ENCODE measurements at regions not wholly inside any gene's neighbourhood (a gene's known extent, or its start where the extent isn't known, plus 50 kb on each side); places are given as distances from the start of the nearest gene placed in this dataset.

DNA sequence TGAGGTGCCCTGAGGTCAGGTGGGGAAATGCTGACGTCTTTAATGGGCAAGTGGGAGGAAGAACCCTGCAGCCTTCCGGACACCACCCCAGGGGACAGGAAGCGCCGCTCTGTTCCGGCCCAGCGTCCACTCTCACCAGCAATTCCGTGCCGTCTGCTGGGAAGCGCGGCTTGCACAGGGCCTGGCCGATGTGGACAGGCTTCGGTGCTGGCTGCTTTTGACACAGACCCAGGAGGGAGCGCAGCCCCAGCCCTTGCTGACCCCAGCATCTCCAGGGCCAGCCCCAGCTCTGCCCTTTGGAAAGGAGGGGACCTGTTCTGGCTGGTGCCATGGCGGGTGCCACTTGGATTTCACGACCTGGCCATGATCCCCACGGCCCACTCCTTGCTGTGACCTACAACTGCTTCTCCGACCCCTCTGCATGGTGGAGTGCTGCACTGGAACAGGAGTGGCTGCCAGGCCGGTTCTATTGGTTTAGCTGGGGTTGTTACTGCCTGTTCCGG is 123.2 kb downstream of the DLL1 start:
- ATAC-seq, result no peak
- intact Hi-C loops (cut with DNase I, micrococcal nuclease), result no loop called here
- DNase-seq, result no peak

DNA sequence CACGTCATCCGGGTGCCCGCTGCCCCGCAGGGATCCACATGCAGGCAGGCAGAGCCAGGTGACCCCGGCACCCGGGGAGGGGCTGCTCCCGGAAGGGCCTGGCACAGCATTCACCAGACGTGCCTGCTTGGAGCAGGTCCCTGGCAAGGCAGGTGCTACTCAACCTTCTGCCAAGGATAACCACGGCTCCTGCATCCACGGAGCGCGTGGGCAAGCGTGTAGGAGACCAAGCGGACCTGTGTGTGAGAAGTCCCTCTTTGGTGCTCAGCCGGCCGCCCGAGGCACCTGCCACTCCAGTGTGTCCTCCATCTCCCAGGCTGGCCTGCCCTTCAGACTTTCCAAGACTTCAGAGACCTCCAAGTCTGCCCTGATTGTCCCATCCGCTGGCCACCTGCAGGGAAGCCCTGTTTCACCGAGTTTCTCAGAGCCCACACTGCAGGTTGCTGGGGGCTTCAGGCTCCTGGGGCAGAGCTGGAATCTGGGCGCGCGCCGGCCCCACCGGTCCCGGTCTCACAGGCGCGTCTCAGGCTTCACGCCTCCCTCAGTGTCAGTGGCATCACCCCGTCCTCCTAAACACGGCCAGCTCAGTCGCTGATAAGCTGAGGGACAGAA is 124.3 kb downstream of the DLL1 start:
- intact Hi-C loops (cut with DNase I, micrococcal nuclease), result no loop called here
- ATAC-seq (no peak), DNase-seq (no peak)

DNA sequence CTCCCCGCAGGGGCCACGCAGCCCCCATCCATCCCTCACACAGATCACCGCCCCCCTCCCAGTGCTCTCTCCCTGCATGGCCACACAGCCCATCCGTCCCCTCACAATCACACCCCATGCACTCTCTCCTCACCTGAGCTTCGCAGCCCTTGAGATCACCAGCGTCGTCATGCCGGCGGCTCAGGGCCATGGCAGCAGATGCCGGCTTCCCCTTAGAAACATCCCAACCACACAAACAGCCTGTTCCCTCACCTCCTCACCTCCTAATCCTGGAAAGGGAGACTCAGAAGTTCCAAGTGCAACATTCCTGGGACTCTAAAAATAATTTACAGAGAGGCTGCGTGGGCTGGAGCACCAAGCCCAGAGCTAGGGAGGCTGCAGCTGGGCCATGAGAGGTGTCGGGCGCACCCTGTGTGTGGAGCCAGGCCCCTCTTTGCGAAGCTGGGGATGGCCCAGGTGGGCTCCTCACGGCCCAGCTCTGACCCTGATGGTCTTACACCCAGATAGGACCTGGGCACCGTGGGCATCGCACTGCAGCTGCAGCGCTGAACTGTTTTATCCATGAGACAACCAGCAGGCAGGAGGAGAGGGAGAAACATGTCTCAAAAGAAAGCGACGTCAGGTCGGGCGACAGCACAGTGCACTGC is 125.3 kb downstream of the DLL1 start:
- DNase-seq, result no peak
- intact Hi-C loops (cut with DNase I, micrococcal nuclease), result no loop called here
- ATAC-seq, result no peak

DNA sequence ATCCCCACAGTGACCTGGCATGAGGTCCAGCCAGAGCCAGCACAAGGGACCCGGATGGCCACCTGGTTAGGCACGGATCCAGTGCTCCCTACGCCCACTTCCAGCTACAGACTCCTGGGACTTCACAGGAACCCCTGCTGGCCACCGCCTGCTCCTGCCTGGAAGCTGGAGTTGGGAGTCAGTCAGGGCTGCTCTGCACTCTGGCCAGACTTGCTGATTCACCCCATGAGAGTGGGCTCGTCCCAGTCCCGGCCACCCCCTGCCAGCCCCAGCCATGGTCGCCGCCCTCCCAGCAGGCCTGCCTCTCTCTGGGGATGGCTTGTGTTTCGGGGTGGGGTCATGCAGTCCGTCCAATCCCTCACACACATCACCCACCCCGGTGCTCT is 125.8 kb downstream of the DLL1 start:
- no peak for DNase-seq
- no peak for ATAC-seq
- intact Hi-C loops (cut with DNase I, micrococcal nuclease), result no loop called here

DNA sequence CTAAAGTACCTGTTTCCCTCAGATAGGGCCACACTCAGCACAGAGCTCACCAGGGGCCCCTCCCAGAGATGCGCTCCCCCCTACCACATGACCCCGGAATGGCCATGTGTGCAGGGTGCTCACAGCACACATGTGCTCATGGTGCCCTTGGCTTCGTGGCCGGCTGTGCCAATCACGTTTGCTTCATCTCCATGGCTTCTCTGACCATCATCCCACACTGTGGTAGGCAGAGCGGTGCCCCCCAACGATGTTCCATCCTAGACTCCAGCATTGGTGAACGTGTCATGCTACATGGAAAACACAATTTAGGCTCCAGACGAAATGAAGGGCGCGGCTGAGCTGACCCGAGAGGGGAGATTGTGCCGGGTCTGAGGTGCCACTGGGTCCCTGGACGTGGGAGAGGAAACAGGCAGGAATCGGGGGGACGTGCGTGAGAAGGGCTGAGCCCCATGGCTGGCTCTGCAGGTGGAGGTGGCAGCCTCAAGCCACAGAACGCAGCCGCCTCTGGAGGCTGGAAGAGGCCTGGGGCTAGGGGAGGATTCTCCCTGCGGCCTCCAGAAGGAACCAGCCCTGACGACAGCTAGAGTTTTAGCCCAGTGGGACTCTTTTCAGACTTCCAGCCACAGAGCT is 126.5 kb downstream of the DLL1 start:
- intact Hi-C loops (cut with DNase I, micrococcal nuclease), result no loop called here
- DNase-seq (no peak), ATAC-seq (no peak)

DNA sequence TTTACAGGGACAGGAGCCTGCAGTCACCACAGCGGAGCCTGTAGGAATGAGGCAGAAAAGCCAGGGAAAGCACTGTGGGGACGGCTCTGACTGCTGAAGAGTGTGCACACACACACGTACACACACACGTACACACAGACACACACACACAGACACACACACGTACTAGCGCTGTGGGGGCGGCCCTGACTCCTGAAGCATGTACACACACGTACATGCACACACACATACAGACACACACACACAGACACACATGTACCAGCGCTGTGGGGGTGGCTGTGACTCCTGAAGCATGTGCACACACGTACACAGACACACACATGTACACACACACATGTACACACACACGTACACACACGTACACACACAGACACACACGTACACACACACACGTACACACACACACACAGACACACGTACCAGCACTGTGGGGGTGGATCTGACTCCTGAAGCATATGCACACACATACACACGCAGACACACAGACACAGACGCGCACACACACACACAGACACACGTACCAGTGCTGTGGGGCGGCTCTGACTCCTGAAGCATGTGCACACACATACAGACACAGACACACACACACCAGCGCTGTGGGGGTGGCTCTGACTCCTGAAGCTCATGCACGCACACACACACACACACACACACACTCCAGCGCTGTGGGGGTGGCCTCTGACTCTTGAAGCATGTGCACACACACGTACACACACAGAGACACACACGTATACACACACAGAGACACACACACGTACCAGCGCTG is 127.3 kb downstream of the DLL1 start:
- ATAC-seq (no peak), DNase-seq (no peak)
- intact Hi-C loops (cut with DNase I, micrococcal nuclease), result no loop called here

DNA sequence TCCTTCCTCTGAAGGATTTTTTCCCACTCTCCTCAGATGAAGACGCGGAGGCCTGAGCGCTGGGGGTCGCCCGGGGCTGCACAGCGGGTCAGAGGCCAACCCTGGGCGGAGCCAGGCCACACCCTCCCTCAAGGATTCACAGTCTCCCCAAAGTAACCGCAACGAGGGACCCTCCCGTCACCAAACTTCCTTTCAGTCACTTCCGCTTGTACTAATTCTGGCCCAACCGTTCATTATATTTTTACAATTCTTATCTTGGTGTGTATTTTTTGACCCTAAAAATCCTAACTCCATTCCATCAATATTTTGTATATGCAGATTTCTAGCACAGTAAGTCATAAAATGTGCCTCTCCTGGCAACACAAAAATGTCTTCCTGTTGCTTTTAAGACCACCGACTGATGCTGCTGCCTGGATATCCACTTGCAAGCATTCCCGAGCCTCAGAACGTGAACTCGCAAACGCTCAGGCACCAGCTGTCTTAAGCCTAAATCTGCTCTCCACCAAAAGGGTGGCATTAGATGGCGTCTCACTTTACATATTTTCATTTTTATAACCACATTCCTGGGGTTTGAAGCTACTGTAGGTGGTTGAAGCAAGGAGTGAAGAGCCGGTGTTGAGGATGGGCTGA is 128.0 kb downstream of the DLL1 start:
- intact Hi-C loops (cut with DNase I, micrococcal nuclease), result no loop called here
- no peak for ATAC-seq
- no peak for DNase-seq

DNA sequence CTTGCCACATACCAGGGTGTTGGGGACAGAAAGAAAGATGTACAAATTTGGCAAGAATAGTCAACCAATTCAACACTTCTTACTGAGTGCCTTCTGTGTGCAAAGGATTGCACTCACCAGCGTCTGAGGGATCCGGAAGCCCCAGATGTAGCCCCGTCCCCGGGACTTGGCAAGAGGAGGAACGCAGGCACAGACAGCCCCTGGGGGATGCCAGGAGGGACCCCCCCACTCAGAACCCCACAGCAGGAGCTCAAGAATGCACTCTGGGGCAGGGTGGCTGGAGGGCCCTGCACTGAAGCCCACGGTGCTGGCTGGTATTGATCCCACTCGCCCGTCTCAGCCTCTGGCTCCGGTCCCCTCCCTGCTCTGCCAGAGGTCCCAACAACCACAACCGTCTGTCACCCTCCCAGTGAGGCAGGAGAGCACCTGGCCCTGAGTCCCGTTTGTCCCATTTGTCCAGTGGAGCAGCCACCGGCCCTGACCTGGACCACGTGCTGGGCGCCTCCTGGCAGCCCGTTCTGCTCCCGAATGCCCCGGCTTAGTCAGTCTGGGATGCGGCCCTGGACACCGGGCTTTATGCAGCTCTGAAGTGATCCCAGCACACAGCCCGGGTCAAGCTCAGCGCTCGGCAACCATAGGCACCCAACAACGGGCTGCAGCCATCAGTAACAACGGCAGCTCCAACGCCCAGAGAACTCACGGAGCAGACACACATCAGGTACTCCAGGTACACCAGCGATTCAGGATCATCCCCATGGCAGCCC is 128.7 kb downstream of the DLL1 start:
- DNase-seq, result no peak
- intact Hi-C loops (cut with DNase I, micrococcal nuclease), result no loop called here
- no peak for ATAC-seq

DNA sequence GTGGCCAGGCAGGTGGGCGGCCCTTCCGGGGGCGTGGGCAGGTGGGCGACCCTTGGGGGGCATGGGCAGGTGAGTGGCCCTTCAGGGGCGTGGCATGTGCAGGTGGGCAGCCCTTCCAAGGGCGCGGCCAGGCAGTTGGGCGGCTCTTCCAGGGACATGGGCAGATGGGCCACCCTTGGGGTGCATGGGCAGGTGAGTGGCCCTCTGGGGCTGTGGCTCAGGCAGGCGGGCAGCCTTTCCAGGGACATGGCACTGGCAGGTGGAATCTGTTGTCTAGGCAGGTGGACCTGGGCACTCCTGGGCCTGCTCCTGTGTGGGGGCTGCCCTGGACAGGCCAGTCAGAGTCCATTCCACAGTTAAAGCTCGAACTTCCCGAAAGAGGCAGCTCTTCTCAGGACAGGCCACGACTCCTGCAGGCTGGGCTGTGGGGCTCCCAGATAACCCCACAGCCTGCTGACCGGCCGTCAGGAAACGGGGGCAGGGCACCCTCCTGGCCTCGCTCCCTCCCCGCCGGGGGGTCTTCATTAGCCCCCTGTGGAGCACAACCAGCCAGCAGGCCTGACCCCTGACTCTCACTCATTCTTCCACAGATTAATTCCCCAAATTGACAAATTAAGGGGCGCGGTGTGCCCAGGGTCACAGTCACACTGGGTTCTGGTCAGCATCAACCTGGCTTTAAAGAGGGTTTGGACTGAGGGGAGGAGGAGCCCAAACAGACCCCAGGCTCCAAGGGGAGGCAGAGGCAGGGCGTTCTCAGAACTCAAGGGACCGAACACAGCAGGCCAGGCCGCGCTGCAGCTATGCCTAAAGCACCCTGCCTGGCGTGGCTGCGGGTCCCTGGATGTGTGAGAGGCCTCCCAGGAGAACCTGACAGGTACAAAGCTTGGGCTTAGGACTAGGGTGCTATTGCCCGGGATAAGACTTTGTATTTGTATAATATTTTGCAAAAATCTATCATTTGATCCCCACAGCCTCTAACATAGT is 130.0 kb downstream of the DLL1 start:
- DNase-seq, result no peak
- intact Hi-C loops (cut with DNase I, micrococcal nuclease), result no loop called here
- no peak for ATAC-seq

DNA sequence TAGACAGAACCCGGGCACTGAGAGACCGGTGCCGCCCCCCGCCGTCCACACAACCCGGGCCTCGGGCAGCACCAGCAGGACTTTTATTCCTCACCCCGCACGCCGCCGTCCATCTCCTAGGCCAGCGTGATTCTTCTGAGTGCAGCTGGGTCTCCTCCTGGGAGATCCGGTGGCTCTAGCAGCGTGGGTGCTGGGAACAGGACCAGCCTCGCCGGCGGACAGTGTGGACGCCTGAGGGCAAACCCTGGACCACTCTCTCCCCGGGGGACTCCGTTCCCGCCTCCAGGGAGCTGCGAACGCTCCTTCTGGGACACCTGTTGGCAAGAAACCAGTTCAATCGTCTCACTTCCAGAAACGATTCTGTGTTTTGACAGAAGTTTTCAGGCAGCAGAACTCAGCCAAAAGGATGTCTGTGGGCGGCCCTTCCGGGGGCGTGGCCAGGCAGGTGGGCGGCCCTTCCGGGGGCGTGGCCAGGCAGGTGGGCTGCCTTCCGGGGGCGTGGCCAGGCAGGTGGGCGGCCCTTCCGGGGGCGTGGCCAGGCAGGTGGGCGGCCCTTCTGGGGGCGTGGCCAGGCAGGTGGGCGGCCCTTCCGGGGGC is 130.7 kb downstream of the DLL1 start:
- DNase-seq (no peak), ATAC-seq (no peak)
- intact Hi-C loops (cut with DNase I, micrococcal nuclease), result no loop called here

DNA sequence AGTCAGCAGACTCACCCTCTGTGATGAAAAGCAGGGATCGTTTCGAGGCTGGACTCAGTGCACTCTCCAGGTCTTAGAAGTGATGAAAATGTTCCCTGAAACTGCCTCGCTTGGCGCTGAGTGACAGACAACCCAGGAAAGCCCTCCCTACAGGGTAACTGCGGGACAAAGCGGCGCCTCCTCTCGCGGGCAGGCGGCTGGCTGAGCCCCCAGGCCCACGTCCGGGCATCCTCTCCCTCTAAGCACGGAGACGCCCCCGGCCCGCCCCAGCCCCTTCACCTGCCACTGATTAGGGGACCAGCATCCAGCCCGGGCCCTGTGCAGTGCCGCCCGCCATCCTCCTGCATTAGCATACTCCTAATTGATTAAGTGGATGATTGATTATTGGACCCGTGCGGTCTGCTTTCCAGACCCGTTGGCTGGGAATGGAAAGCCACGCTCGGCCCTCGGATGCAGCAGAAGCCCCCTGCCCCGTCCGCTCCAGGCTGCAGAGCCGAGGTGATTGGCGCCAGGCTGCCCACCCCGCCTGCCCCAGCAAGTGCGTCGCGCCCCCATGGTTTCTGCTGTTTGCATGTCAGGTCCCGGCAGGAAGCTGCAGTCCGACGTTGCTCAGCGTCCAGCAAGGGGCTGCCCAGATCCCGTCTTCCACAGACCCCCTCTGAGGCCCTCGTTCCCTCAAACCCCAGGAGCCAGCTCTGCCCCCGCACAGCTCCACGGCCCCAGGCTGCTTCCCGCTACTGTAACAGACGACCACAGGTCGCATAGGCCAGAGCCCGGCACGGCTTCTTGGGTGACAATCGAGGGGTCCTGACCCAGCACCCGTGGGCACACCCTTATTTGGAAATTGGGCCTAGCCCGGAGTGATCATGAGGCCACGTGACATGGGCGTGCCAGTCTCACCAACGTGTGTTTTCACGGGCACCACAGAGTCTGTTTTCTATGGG is 131.6 kb downstream of the DLL1 start:
- intact Hi-C loops (cut with DNase I, micrococcal nuclease), result no loop called here
- no peak for DNase-seq
- no peak for ATAC-seq

DNA sequence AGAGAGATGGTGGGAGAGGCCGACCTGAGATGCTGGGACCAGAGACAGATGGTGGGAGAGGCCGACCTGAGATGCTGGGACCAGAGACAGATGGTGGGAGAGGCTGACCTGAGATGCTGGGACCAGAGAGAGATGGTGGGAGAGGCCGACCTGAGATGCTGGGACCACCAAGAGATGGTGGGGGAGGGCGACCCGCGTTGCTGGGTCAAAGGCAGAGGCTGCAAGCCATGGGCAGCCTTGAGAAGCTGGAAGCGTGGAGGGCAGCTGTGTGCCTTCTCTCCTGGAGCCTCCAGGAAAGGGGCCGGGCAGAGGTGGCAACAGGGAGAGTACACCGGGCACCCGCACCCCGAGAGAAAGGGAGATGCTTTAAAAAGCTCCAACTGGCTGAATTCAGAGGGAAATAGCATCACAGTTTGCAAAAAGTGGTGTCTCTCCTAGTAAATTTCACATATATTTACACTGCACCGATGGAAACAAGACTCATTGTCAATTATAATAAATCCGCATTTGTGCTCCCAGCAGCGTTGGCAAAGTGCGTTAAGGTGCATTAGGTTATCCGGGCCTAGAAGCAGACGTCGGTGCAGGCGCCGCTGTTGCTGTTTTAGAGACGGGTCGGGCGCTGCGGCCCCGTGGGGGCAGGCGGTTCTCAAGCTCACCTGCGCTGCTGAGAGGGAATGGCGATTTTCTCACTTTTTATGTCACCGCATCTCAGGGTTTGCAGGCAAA is 132.4 kb downstream of the DLL1 start:
- DNase-seq, result no peak
- intact Hi-C loops (cut with DNase I, micrococcal nuclease), result no loop called here
- no peak for ATAC-seq

DNA sequence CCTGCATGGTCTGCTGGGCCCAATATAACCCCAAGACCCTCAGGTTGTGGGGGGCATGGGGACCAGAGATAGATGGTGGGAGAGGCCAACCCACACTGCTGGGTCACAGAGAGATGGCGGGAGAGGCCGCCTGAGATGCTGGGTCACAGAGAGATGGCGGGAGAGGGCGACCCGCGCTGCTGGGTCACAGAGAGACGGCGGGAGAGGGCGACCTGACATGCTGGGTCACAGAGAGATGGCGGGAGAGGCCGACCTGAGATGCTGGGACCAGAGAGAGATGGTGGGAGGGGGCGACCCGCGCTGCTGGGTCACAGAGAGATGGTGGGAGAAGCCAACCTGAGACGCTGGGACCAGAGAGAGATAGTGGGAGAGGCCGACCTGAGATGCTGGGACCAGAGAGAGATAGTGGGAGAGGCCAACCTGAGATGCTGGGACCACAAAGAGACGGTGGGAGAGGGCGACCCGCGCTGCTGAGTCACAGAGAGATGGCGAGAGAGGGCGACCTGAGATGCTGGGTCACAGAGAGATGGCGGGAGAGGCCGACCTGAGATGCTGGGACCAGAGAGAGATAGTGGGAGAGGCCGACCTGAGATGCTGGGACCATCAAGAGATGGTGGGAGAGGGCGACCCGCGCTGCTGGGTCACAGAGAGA is 133.2 kb downstream of the DLL1 start:
- intact Hi-C loops (cut with DNase I, micrococcal nuclease), result no loop called here
- no peak for DNase-seq
- ATAC-seq, result no peak

DNA sequence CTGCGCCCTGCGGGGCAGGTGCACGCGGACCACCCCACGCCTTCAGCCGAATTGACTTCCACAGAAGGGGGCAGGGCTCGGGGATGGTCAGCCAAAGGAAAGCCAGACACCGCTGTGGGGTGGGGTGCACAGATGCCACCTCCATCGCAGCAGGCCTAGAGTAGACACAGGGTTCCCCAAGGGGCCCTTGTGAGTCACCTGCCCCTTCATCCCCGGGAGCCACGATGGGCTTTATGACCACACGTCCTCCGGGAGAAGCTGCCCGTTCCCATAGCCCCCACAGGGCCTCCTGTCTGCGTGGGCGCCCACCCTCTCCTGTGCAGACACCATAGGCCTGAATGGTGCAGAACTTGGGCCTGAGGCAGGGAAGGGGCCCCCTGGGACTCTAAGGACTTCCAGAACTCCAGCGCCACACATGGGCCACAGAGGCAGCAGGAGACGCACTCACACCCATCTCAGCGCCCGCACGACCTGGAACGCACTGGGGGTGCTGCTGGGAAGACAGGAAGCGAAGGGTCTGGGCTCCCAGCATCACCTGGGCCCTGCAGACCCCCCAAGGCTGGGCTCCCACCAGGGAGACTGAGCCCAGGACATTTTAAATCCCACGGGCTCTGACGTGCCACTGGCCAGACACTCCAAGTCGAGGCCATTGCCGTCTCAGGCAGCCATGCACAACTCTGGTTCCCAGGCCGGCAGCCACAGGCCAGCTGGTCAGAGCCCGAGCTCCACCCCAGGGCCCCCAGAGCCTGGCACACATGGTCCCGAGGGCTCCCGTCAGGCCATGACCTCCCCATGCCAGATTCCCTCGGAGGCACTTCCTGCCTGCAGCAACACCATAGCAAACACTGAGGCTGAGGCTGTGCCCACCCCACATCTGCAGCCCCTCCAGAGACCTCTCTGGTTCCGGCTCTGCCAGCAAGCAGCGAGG is 134.2 kb downstream of the DLL1 start:
- no peak for DNase-seq
- intact Hi-C loops (cut with DNase I, micrococcal nuclease), result no loop called here
- no peak for ATAC-seq
